DOHH2 (cell line): ENCODE measurements at regions not wholly inside any gene's neighbourhood (a gene's known extent, or its start where the extent isn't known, plus 50 kb on each side); places are given as distances from the start of the nearest gene placed in this dataset.

Experiments used
- H3F3A ChIP-seq: fragments of 200-600 bp; sonication (generic), shearing (Covaris generic); 2 replicates; pipeline ENCODE4 v1.6.0; 2016; ENCODE audit warnings: antibody characterized with exemption, mild to moderate bottlenecking; ENCODE audit not compliant: control insufficient read depth, insufficient read depth
- H3K27ac ChIP-seq: fragments of 200-600 bp; sonication (generic); 2 replicates; pipeline ENCODE4 v1.5.1; 2014; ENCODE audit warnings: low read depth, mild to moderate bottlenecking, low read length, moderate library complexity
- H3K27me3 ChIP-seq: fragments of 200-600 bp; sonication (generic); 2 replicates; pipeline ENCODE4 v1.6.1; 2014; ENCODE audit warnings: mild to moderate bottlenecking, low read length, mixed read lengths; ENCODE audit not compliant: control insufficient read depth
- H3K36me3 ChIP-seq: fragments of 200-600 bp; sonication (generic); 2 replicates; pipeline ENCODE4 v1.6.1; 2014; ENCODE audit warnings: mild to moderate bottlenecking, low read length, moderate library complexity, mixed read lengths; ENCODE audit not compliant: control insufficient read depth
- H3K4me1 ChIP-seq: fragments of 200-600 bp; sonication (generic); 2 replicates; pipeline ENCODE4 v1.6.1; 2014; ENCODE audit warnings: mild to moderate bottlenecking, low read length, mixed read lengths; ENCODE audit not compliant: control insufficient read depth
- H3K4me2 ChIP-seq: fragments of 200-600 bp; sonication (generic); 2 replicates; pipeline ENCODE4 v1.6.0; 2014; ENCODE audit warnings: mild to moderate bottlenecking, low read length, moderate library complexity
- H3K4me3 ChIP-seq: fragments of 200-600 bp; sonication (generic); 2 replicates; pipeline ENCODE4 v1.5.1; 2014; ENCODE audit warnings: mild to moderate bottlenecking, low read length, mixed read lengths
- H3K79me2 ChIP-seq: fragments of 200-600 bp; sonication (generic); 2 replicates; pipeline ENCODE4 v1.6.1; 2014; ENCODE audit warnings: mild to moderate bottlenecking, low read length, mixed read lengths; ENCODE audit not compliant: control insufficient read depth
- H3K9me2 ChIP-seq: fragments of 200-600 bp; sonication (generic); replicated peaks from 2 replicates; pipeline ENCODE4 v1.6.1; 2014; ENCODE audit warnings: mild to moderate bottlenecking, low read length, mixed read lengths; ENCODE audit not compliant: control insufficient read depth
- H3K9me3 ChIP-seq: fragments of 200-600 bp; sonication (generic); 2 replicates; pipeline ENCODE4 v1.6.1; 2014; ENCODE audit warnings: antibody characterized with exemption, low read length, mixed read lengths; ENCODE audit not compliant: control insufficient read depth, insufficient read depth
- H4K20me1 ChIP-seq: fragments of 200-600 bp; sonication (generic); 2 replicates; pipeline ENCODE4 v1.6.0; 2014; ENCODE audit warnings: low read depth, mild to moderate bottlenecking, antibody characterized with exemption, low read length, moderate library complexity; ENCODE audit not compliant: control insufficient read depth, insufficient read depth
- CTCF ChIP-seq: fragments of 200-600 bp; sonication (generic); IDR thresholded peaks from one replicate; pipeline ENCODE4 v1.5.1; 2014; ENCODE audit warnings: antibody characterized with exemption, mild to moderate bottlenecking, low read depth, low read length; ENCODE audit not compliant: poor library complexity, severe bottlenecking
- EZH2phosphoT487 ChIP-seq: fragments of 200-600 bp; sonication (generic); IDR thresholded peaks from 2 replicates; pipeline ENCODE4 v1.6.1; 2017; ENCODE audit warnings: borderline replicate concordance, mild to moderate bottlenecking, antibody characterized with exemption, low read length, moderate library complexity, mixed read lengths

- Histone ChIP-seq H4K20me1 (no peaks in the 10 kb centered on the region), H3F3A (no peaks in the 10 kb centered on the region), H3K27ac (no peak overlapping the region), H3K4me3 (no peak overlapping the region), H3K36me3 (no peaks in the 10 kb centered on the region), H3K4me1 (no peaks in the 10 kb centered on the region), H3K9me2 (no peaks in the 10 kb centered on the region), H3K79me2 (no peaks in the 10 kb centered on the region), H3K9me3 (no peaks in the 10 kb centered on the region), H3K4me2 (no peak overlapping the region), H3K27me3 (no peaks in the 10 kb centered on the region)
- TF ChIP-seq CTCF: no peak
- TF ChIP-seq EZH2phosphoT487: no peak
These were observed 1409.0 kb downstream of the PLA2G4A start for GRCh38 chr1:188237573-188238348.

GRCh38 chr1:188240772-188241406, 1412.1 kb downstream of the PLA2G4A start:
- H3F3A ChIP-seq: no peaks in the 10 kb centered on the region
- no peak overlapping the region for H3K27ac ChIP-seq
- no peaks in the 10 kb centered on the region for H3K36me3 ChIP-seq
- H3K79me2 ChIP-seq: no peaks in the 10 kb centered on the region
- no peaks in the 10 kb centered on the region for H3K27me3 ChIP-seq
- H3K9me2 ChIP-seq: no peaks in the 10 kb centered on the region
- no peaks in the 10 kb centered on the region for H3K4me1 ChIP-seq
- no peak overlapping the region for H3K4me2 ChIP-seq
- H4K20me1 ChIP-seq: no peaks in the 10 kb centered on the region
- no peak overlapping the region for H3K4me3 ChIP-seq
- no peak for TF ChIP-seq EZH2phosphoT487
- no peak for TF ChIP-seq CTCF
- H3K9me3 ChIP-seq: no peaks in the 10 kb centered on the region

- H3K27ac ChIP-seq: no peak overlapping the region
- no peak overlapping the region for H3K4me2 ChIP-seq
These were observed 1412.9 kb downstream of the PLA2G4A start for GRCh38 chr1:188241629-188242028.

More at GRCh38 chr1:188241629-188242028, 1412.9 kb downstream of the PLA2G4A start:
- Histone ChIP-seq H3K9me3 (no peaks in the 10 kb centered on the region), H3K4me3 (no peak overlapping the region), H3K27me3 (no peaks in the 10 kb centered on the region), H3K9me2 (no peaks in the 10 kb centered on the region), H3K36me3 (no peaks in the 10 kb centered on the region), H3K4me1 (no peaks in the 10 kb centered on the region), H4K20me1 (no peaks in the 10 kb centered on the region), H3K79me2 (no peaks in the 10 kb centered on the region), H3F3A (no peaks in the 10 kb centered on the region)
- TF ChIP-seq EZH2phosphoT487: no peak
- TF ChIP-seq CTCF: no peak
